Large intestine (tissue), 3 donors: ENCODE measurements at regions not wholly inside any gene's neighbourhood (a gene's known extent, or its start where the extent isn't known, plus 50 kb on each side); places are given as distances from the start of the nearest gene placed in this dataset.

Experiments
- DNase-seq, 2 donors: peaks; one replicate each; pipeline versions ENCODE4 v3.0.0 to v3.0.0-alpha.2; 2013
- H3K27ac ChIP-seq: one replicate; pipeline ENCODE4 v1.5.1; 2013; ENCODE audit warnings: low read length
- H3K27me3 ChIP-seq: 2 replicates; pipeline ENCODE4 v1.6.1; 2013; ENCODE audit warnings: low read length; ENCODE audit not compliant: control insufficient read depth, insufficient read depth
- H3K36me3 ChIP-seq: 2 replicates; pipeline ENCODE4 v1.6.1; 2013; ENCODE audit warnings: low read length; ENCODE audit not compliant: control insufficient read depth, insufficient read depth
- H3K4me1 ChIP-seq: one replicate; pipeline ENCODE4 v1.6.1; 2013; ENCODE audit warnings: low read length; ENCODE audit not compliant: control insufficient read depth, insufficient read depth
- H3K4me3 ChIP-seq: one replicate; pipeline ENCODE4 v1.5.1; 2013; ENCODE audit warnings: low read length
- H3K9me3 ChIP-seq: one replicate; pipeline ENCODE4 v1.6.1; 2013; ENCODE audit warnings: mild to moderate bottlenecking, low read depth, low read length, moderate library complexity; ENCODE audit not compliant: control insufficient read depth
- WGBS: methylation state at CpG from one replicate; pipeline ENCODE4 v1.1.5; 2013; ENCODE audit warnings: low lambda C conversion rate; ENCODE audit not compliant: insufficient coverage; 5-methylcytosine and 5-hydroxymethylcytosine counted together

DNA sequence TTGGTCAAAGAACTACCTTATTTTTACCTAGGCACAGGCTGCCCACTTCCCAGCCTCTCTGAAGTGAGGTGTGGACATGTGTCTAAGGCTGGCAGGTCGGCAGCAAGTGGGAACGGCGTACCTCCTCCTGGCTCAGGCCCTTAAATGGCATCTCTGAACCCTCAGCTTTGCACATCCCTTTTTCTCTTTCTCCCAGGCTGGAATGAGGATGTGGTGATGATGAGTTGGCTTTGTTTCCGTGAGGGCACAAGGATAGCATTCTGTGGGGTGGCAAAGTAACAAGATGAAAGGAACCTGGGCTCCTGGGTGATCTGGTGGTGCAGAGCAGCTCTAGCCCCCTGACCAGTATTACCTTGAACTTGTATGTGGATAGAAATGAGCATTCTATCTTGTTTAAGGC lies 196.8 kb downstream of the REEP3 start:
- Histone ChIP-seq H3K4me3 (no peak overlapping the region), H3K27me3 (no peaks in the 10 kb centered on the region), H3K4me1 (peaks cover 53% of the 10 kb centered on the region), H3K27ac (peak overlapping the region; percentile 75), H3K36me3 (no peaks in the 10 kb centered on the region), H3K9me3 (no peaks in the 10 kb centered on the region)
- DNase-seq: no peak
- WGBS: no CpG with 5 or more reads among the region's 4 CpGs

DNA sequence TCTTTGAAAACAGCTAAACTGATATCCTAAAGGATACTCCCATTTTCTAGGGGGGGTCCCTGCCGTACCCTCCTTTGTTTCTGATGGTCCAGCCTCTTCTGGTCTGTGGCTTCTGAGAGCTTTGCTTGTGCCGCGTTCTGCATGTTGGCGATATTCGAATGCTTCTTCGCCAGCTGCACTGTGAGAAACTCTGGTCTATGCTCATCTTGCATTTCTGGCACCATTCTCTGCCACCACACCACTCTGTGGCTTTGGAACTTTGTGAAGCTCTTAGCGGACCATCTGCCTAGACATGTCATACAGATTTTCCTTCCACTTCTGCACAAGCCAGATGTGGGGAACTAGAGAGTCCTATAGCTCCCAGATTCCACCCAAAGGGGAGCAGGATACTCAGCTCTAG lies 197.2 kb downstream of the REEP3 start:
- DNase-seq: no peak
- H3K36me3 ChIP-seq: no peaks in the 10 kb centered on the region
- no peaks in the 10 kb centered on the region for H3K27me3 ChIP-seq
- no CpG with 5 or more reads among the region's 7 CpGs for WGBS
- peaks cover 49% of the 10 kb centered on the region for H3K4me1 ChIP-seq
- no peak overlapping the region for H3K4me3 ChIP-seq
- H3K27ac ChIP-seq: peak overlapping the region; percentile 75
- H3K9me3 ChIP-seq: no peaks in the 10 kb centered on the region

DNA sequence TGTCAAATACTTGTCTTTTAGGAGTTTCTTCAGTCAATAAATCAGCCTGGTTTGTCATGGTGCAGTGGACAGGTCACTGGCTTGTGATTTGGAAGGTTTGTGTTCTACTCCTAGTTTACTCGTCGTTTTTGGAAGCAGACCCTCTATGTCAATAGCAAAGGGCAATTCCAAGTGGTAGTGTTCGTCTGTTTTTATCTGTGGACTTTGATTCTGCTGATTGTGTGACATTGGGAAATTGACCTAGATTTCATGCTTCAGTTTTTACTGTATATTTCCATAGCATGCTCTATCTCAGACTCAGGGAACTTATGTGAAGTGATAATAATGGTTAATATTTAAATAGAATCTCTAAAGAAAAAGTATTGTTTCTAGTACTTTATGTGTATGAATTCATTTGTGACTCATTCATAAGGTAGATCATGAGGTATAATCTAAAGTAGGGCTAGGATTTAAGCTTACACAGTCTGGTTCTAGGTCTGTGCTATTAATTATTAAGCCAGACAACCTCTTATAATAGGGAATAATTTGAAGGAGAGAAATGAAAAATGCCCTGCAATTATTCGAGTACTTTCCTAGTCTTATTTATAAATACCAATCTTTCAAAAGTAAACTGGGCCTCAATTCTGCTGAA lies 198.1 kb downstream of the REEP3 start:
- Histone ChIP-seq H3K9me3 (no peaks in the 10 kb centered on the region), H3K36me3 (no peaks in the 10 kb centered on the region), H3K27me3 (no peaks in the 10 kb centered on the region), H3K4me3 (no peak overlapping the region), H3K4me1 (peaks cover 43% of the 10 kb centered on the region), H3K27ac (peak overlapping the region; percentile 75)
- 0% methylated on average over 1 of the region's 4 CpGs for WGBS
- peak; percentile 72 to 91 for DNase-seq

DNA sequence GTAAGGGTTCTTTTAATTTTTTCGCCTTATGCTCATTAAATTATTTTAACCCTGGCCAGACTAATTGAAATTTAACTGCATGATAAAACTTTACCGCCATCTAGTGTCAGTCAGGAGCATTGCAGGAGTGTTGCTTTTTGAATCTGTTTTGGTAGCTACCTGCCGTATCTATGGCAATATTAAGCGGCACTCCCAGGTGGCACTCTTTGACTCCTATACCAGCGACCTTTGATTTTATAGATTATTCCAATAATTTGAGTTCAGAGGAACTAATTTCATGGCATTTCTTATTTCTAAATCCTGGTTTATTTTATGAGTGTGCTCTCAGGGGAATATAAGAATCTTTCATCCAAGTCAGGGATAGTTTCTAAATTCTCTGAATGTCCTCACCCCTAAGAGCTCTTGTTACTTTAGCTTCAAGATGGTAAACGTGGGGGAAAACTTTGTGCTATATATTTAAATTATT lies 198.9 kb downstream of the REEP3 start:
- 0% methylated on average over 2 of the region's 6 CpGs for WGBS
- H3K27ac ChIP-seq: peak overlapping the region; percentile 75
- no peaks in the 10 kb centered on the region for H3K9me3 ChIP-seq
- H3K27me3 ChIP-seq: no peaks in the 10 kb centered on the region
- peak; percentile 58 to 85 for DNase-seq
- no peak overlapping the region for H3K4me3 ChIP-seq
- no peaks in the 10 kb centered on the region for H3K36me3 ChIP-seq
- H3K4me1 ChIP-seq: peaks cover 43% of the 10 kb centered on the region

- no peak overlapping the region for H3K4me3 ChIP-seq
- no peaks in the 10 kb centered on the region for H3K27me3 ChIP-seq
- peaks cover 43% of the 10 kb centered on the region for H3K4me1 ChIP-seq
- DNase-seq: peak in 1 of 2 donors; percentile 42
- H3K36me3 ChIP-seq: no peaks in the 10 kb centered on the region
- H3K9me3 ChIP-seq: no peaks in the 10 kb centered on the region
- H3K27ac ChIP-seq: peak overlapping the region; percentile 75
- WGBS: no CpG with 5 or more reads among the region's 4 CpGs
These were observed 199.5 kb downstream of the REEP3 start for GRCh38 chr10:63720676-63721075.

DNA sequence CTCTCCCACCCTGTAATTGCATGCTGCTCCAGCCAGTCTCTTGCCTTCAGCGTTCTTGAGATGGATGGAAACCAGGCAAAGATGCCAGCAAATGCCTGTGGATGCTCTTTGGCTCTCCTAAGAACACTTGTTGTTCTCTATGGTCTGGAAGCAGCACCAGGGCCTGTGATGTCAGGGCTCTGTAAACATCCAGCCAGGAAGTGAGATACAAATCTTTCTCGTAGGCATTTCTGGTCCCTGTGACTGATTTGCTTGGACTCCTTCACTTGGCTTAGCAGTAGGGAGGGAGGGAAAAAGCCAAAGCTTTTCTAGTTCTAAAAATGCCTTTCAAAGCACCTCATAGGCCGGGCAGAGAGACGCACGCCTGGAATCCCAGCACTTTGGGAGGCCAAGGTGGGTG lies 201.3 kb downstream of the REEP3 start:
- no peaks in the 10 kb centered on the region for H3K27me3 ChIP-seq
- no peak for DNase-seq
- WGBS: 60% methylated on average over 1 of the region's 5 CpGs
- H3K9me3 ChIP-seq: no peaks in the 10 kb centered on the region
- no peak overlapping the region for H3K27ac ChIP-seq
- H3K4me1 ChIP-seq: peaks cover 34% of the 10 kb centered on the region
- no peaks in the 10 kb centered on the region for H3K36me3 ChIP-seq
- no peak overlapping the region for H3K4me3 ChIP-seq

DNA sequence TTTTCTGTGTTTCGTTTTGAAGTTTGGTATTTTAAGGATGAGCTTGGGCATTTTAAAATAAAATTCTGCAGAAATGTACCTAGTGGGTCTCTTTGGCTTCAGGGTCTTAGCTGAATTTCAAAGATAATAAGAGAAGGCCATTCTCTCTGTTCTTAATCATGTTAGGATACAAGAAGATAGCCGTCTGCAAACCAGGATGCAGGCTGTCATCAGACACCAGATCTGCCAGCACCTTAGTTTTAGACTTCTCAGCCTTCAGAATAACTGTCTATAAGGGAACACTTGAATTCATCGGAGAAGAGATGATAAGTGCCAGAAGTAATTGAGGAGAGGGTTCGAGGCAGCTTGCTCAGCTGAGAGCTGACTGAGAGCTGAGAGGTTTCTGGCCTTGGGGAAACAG lies 202.1 kb downstream of the REEP3 start:
- H3K4me3 ChIP-seq: no peak overlapping the region
- H3K9me3 ChIP-seq: no peaks in the 10 kb centered on the region
- no peak overlapping the region for H3K27ac ChIP-seq
- H3K4me1 ChIP-seq: peaks cover 26% of the 10 kb centered on the region
- H3K36me3 ChIP-seq: no peaks in the 10 kb centered on the region
- no peak for DNase-seq
- H3K27me3 ChIP-seq: no peaks in the 10 kb centered on the region
- WGBS: 100% methylated on average over 1 of the region's 4 CpGs

- H3K27ac ChIP-seq: no peak overlapping the region
- WGBS: no CpG with 5 or more reads among the region's 7 CpGs
These were observed 202.5 kb downstream of the REEP3 start for GRCh38 chr10:63723741-63724140.

DNA sequence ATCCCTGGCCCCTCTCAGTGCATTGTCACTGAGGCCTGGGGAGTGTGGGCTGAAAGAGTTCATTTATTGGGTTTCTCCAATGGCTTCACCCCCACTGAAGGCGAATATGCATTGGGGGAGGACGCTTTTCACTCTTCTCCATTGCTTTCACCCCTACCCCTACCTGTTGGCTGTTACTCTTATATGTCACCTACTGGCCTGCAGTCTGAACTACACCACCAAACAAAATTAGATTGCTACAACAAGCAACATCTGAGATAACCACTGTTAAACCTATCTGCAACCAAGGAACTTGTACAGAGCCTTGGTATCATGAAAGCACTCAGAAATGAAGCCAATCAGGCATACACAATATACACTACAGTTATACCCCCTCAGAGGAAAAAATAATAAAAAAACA lies 203.7 kb downstream of the REEP3 start:
- no peaks in the 10 kb centered on the region for H3K9me3 ChIP-seq

More at GRCh38 chr10:63723741-63724140, 202.5 kb downstream of the REEP3 start:
- Histone ChIP-seq H3K4me3 (no peak overlapping the region), H3K9me3 (no peaks in the 10 kb centered on the region), H3K27me3 (no peaks in the 10 kb centered on the region), H3K4me1 (peaks cover 22% of the 10 kb centered on the region), H3K36me3 (no peaks in the 10 kb centered on the region)
- DNase-seq: no peak

GRCh38 chr10:63726867-63727266 lies 205.7 kb downstream of the REEP3 start:
- peaks cover 4% of the 10 kb centered on the region for H3K4me1 ChIP-seq
- H3K27ac ChIP-seq: no peak overlapping the region
- H3K36me3 ChIP-seq: no peaks in the 10 kb centered on the region
- H3K4me3 ChIP-seq: no peak overlapping the region
- 83% methylated on average over 2 of the region's 2 CpGs for WGBS
- H3K27me3 ChIP-seq: no peaks in the 10 kb centered on the region
- H3K9me3 ChIP-seq: no peaks in the 10 kb centered on the region
- DNase-seq: no peak

More for the DNA sequence above, 203.7 kb downstream of the REEP3 start:
- no peak overlapping the region for H3K27ac ChIP-seq
- no peak overlapping the region for H3K4me3 ChIP-seq
- no peak for DNase-seq
- H3K4me1 ChIP-seq: peaks cover 17% of the 10 kb centered on the region
- 83% methylated on average over 1 of the region's 2 CpGs for WGBS
- H3K36me3 ChIP-seq: no peaks in the 10 kb centered on the region
- H3K27me3 ChIP-seq: no peaks in the 10 kb centered on the region

DNA sequence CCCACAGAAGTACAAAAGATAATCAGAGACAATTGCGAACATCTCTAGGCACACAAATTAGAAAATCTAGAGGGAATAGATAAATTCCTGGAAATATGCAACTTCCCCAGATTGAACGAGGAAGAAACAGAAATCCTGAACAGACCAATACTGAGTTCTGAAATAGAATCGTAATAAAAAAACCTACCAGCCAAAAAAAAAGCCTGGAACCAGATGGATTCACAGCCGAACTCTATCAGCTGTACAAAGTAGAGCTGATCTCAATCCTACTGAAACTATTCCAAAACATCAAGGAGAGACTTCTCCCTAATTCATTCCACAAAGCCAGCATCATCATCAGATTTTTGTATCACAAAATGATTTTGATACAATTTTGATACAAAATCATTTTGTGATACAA lies 206.4 kb downstream of the REEP3 start:
- H3K27ac ChIP-seq: no peak overlapping the region
- H3K4me3 ChIP-seq: no peak overlapping the region
- H3K36me3 ChIP-seq: no peaks in the 10 kb centered on the region
- H3K4me1 ChIP-seq: peaks cover under 1% of the 10 kb centered on the region
- no peak for DNase-seq
- no peaks in the 10 kb centered on the region for H3K27me3 ChIP-seq
- WGBS: 90% methylated on average over 3 of the region's 4 CpGs
- no peaks in the 10 kb centered on the region for H3K9me3 ChIP-seq
